Tibial artery (tissue), 4 donors: ENCODE measurements at regions not wholly inside any gene's neighbourhood (a gene's known extent, or its start where the extent isn't known, plus 50 kb on each side); places are given as distances from the start of the nearest gene placed in this dataset.
"Not testable (repeated sequence)": the region's sequence is repeated elsewhere in the genome, so short reads cannot be mapped to it uniquely, and the experiment has no call there.

ENCODE experiments used
- DNase-seq, 2 donors: peaks; one replicate each; pipeline ENCODE4 v3.0.0-alpha.2; 2019
- H3K27ac ChIP-seq, 2 donors: fragments of 200-600 bp; sonication (generic) in 1 of 2; 1 replicate in 1 of 2; 2 replicates in 1 of 2; pipeline ENCODE4 v1.5.1; 2018 to 2019; ENCODE audit warnings: mild to moderate bottlenecking in 1 of 2
- H3K27me3 ChIP-seq, 2 donors: fragments of 200-600 bp; sonication (generic) in 1 of 2; one replicate each; pipeline versions ENCODE4 v1.5.1 to v1.6.0; 2016 to 2019
- H3K36me3 ChIP-seq, 3 donors: fragments of 200-600 bp; sonication (generic) in 2 of 3; one replicate each; pipeline ENCODE4 v1.5.1; 2016 to 2019; ENCODE audit warnings: mild to moderate bottlenecking in 2 of 3
- H3K4me1 ChIP-seq, 4 donors: fragments of 200-600 bp; sonication (generic) in 2 of 4; 1 replicate in 3 of 4; 2 replicates in 1 of 4; pipeline ENCODE4 v1.5.1; 2016 to 2019
- H3K4me3 ChIP-seq, 2 donors: fragments of 200-600 bp; sonication (generic) in 1 of 2; 1 replicate in 1 of 2; 2 replicates in 1 of 2; pipeline ENCODE4 v1.5.1; 2018 to 2019; ENCODE audit warnings: mild to moderate bottlenecking in 2 of 2
- H3K9me3 ChIP-seq, 3 donors: fragments of 200-600 bp; sonication (generic) in 1 of 3; one replicate each; pipeline ENCODE4 v1.5.1; 2016 to 2019
- intact Hi-C: fragments of 100-400 bp; cut with DNase I; formaldehyde crosslinking; loops from one replicate; pipeline ENCODE4 v1.15.0; 2023; ENCODE audit warnings: low total_unique reads

GRCh38 chr21:7797328-7797727 is 2724.1 kb upstream of the TPTE start:
- H3K36me3 ChIP-seq, DNase-seq, H3K4me1 ChIP-seq, H3K9me3 ChIP-seq, H3K27ac ChIP-seq, H3K4me3 ChIP-seq, H3K27me3 ChIP-seq, intact Hi-C loops: not testable (repeated sequence)

- H3K9me3 ChIP-seq, H3K36me3 ChIP-seq, H3K4me3 ChIP-seq, DNase-seq, H3K27me3 ChIP-seq, H3K27ac ChIP-seq, H3K4me1 ChIP-seq, intact Hi-C loops: not testable (repeated sequence)
These were observed 2722.9 kb upstream of the TPTE start for GRCh38 chr21:7798446-7798845.

- H3K9me3 ChIP-seq, DNase-seq, H3K36me3 ChIP-seq, H3K4me1 ChIP-seq, H3K27me3 ChIP-seq, H3K4me3 ChIP-seq, H3K27ac ChIP-seq, intact Hi-C loops: not testable (repeated sequence)
These were observed 2721.7 kb upstream of the TPTE start for GRCh38 chr21:7799697-7800096.

GRCh38 chr21:7813475-7813874 is 2707.9 kb upstream of the TPTE start:
- H3K27me3 ChIP-seq, H3K4me3 ChIP-seq, H3K36me3 ChIP-seq, H3K27ac ChIP-seq, DNase-seq, H3K4me1 ChIP-seq, intact Hi-C loops, H3K9me3 ChIP-seq: not testable (repeated sequence)

- H3K36me3 ChIP-seq, intact Hi-C loops: not testable (repeated sequence)
These were observed 2704.4 kb upstream of the TPTE start for GRCh38 chr21:7817013-7817412.

GRCh38 chr21:7819301-7819700 is 2702.1 kb upstream of the TPTE start:
- H3K4me1 ChIP-seq, H3K36me3 ChIP-seq, DNase-seq, intact Hi-C loops, H3K27ac ChIP-seq, H3K27me3 ChIP-seq, H3K4me3 ChIP-seq, H3K9me3 ChIP-seq: not testable (repeated sequence)

More at GRCh38 chr21:7817013-7817412, 2704.4 kb upstream of the TPTE start:
- not testable (repeated sequence) for H3K27ac ChIP-seq, H3K4me3 ChIP-seq, DNase-seq, H3K27me3 ChIP-seq, H3K9me3 ChIP-seq, H3K4me1 ChIP-seq

GRCh38 chr21:7825627-7826026 is 2695.8 kb upstream of the TPTE start:
- DNase-seq, H3K36me3 ChIP-seq, intact Hi-C loops, H3K4me1 ChIP-seq, H3K9me3 ChIP-seq, H3K27me3 ChIP-seq, H3K27ac ChIP-seq, H3K4me3 ChIP-seq: not testable (repeated sequence)

GRCh38 chr21:7826174-7826573 is 2695.2 kb upstream of the TPTE start:
- intact Hi-C loops, H3K27me3 ChIP-seq, H3K4me1 ChIP-seq, H3K27ac ChIP-seq, DNase-seq, H3K9me3 ChIP-seq, H3K36me3 ChIP-seq, H3K4me3 ChIP-seq: not testable (repeated sequence)

- H3K4me3 ChIP-seq, H3K4me1 ChIP-seq, H3K27ac ChIP-seq, H3K9me3 ChIP-seq, DNase-seq, H3K36me3 ChIP-seq, H3K27me3 ChIP-seq, intact Hi-C loops: not testable (repeated sequence)
These were observed 2693.1 kb upstream of the TPTE start for GRCh38 chr21:7828260-7828659.

GRCh38 chr21:7829411-7829810 is 2692.0 kb upstream of the TPTE start:
- H3K4me1 ChIP-seq, DNase-seq, H3K27ac ChIP-seq, H3K9me3 ChIP-seq, H3K36me3 ChIP-seq, H3K27me3 ChIP-seq, H3K4me3 ChIP-seq, intact Hi-C loops: not testable (repeated sequence)

GRCh38 chr21:7837315-7837714 is 2684.1 kb upstream of the TPTE start:
- H3K9me3 ChIP-seq, result not testable (repeated sequence)

GRCh38 chr21:7853426-7853825 is 2668.0 kb upstream of the TPTE start:
- H3K4me3 ChIP-seq, H3K27ac ChIP-seq, DNase-seq, H3K36me3 ChIP-seq, H3K9me3 ChIP-seq, H3K4me1 ChIP-seq, intact Hi-C loops, H3K27me3 ChIP-seq: not testable (repeated sequence)

More at GRCh38 chr21:7837315-7837714, 2684.1 kb upstream of the TPTE start:
- intact Hi-C loops, H3K27me3 ChIP-seq, H3K4me3 ChIP-seq, DNase-seq, H3K36me3 ChIP-seq, H3K27ac ChIP-seq, H3K4me1 ChIP-seq: not testable (repeated sequence)

GRCh38 chr21:7853836-7854235 is 2667.5 kb upstream of the TPTE start:
- H3K27me3 ChIP-seq, intact Hi-C loops, H3K27ac ChIP-seq, H3K4me3 ChIP-seq, H3K36me3 ChIP-seq, H3K4me1 ChIP-seq, DNase-seq, H3K9me3 ChIP-seq: not testable (repeated sequence)
